Activated CD8-positive, alpha-beta memory T cell treated with anti-CD3 and anti-CD28 coated beads for 36 hours (primary cell): ENCODE measurements at regions not wholly inside any gene's neighbourhood (a gene's known extent, or its start where the extent isn't known, plus 50 kb on each side); places are given as distances from the start of the nearest gene placed in this dataset.
"Not testable (repeated sequence)": the region's sequence is repeated elsewhere in the genome, so short reads cannot be mapped to it uniquely, and the experiment has no call there.

Experiments used
- CTCF ChIA-PET: fragments of 350-600 bp; sonication (Branson Sonifier 250); formaldehyde crosslinking; loops from one replicate; lab custom pipeline; 2021; ENCODE audit warnings: antibody characterized with exemption; lab: Charles Lee
- POLR2A ChIA-PET: fragments of 350-600 bp; sonication (Branson Sonifier 250); formaldehyde crosslinking; loops from one replicate; lab custom pipeline; 2021; ENCODE audit warnings: antibody characterized with exemption; lab: Charles Lee

DNA sequence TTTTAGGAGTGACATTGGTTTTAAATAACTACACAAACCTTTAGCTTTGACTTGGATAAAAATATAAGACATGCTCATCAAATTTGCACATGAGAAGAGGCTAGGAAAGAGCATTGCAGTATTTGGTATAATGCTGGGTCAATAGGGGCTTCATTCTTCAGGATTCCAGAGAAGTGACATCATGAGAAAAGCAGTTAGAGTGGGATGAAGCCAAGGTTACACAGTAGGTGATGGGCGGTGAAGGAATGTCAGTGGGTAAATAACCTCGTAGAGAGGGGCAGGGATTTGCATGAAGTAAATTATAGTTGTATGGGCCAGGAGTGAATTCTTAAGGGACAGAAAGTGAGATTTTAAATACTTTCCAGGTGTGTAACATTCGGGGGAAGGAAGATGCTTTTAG lies 216.2 kb downstream of the RFPL4B start:
- ChIA-PET POLR2A (no interaction called here), CTCF (no interaction called here)

DNA sequence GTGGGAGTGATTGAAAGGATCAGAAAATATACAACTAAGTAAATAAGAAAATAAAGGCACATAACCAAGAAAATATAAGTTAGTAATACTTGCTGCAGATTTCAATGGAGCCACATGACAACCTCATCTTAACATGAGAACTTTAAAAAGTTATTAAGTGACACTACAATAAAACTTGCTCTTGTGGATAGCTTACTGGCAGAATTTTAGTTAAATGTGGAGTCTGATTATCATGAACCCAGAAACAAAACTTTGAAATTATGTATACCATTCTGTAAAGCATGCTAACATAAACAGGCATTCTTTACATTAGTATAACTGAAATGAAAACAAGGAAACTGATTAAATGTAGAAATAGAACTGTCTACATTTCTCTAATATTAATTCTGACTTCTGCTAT lies 220.9 kb downstream of the RFPL4B start:
- ChIA-PET CTCF (no interaction called here), POLR2A (no interaction called here)

DNA sequence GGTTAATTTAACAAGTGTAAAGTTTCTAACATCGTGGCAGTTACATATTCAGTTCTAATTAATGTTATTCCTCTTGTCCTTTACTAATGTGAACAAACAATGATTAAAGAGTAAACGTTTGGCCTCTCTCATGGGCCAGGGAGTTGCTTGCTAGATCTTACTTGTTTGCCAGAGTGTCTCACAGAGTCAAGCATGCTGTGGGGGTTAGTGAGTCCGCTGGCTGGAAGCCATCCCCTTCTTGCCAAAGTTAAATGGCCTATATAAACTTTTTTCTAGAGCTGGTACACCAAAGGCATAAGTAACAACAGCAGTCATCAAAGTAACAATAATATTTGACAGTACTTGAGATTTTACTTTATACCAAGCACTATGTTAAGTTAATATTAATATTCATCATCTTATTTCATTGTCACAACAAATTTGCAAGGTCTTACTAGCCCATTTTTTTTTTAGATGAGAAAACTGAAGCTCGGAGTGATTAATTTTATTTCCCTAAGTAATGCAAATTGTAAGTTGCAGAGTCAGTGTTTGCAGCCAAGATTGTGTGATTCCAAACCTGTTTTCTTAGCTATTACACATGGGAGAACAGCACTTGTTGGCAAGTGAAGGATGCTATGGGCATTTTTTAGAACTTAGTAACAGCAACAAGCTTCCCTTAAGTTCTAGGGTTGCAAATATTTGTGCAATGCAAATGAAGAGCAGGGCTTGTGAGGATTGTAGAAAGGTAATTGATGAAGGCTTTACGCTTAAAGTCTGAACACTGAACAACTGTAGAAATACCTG lies 224.5 kb downstream of the RFPL4B start:
- CTCF ChIA-PET: no interaction called here

DNA sequence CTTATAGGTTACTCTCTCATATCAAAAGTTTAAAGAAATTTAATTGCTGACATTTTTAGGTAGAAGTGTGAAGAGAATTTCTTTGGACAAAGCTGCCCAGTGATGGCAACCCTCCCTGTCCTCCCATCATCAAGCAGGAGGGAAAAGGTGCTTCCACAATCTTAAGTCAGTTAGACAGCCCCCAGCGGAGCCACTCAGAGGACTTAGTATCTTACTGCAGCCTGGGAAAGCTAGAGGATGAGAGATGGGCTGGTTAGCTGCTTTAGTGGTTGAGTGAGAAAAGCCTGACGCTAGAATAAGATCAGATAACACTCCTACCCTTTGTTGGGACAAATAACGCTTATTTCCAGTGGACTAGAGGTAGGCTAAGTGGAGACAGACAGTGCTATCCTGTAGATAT lies 227.1 kb downstream of the RFPL4B start:
- POLR2A ChIA-PET: no interaction called here

More for the DNA sequence above, 224.5 kb downstream of the RFPL4B start:
- POLR2A ChIA-PET: interaction anchor here (0.6 kb wide), 1 partner anchor 842 kb away, joined by 3 read pairs; no protein-coding TSS in a partner anchor

DNA sequence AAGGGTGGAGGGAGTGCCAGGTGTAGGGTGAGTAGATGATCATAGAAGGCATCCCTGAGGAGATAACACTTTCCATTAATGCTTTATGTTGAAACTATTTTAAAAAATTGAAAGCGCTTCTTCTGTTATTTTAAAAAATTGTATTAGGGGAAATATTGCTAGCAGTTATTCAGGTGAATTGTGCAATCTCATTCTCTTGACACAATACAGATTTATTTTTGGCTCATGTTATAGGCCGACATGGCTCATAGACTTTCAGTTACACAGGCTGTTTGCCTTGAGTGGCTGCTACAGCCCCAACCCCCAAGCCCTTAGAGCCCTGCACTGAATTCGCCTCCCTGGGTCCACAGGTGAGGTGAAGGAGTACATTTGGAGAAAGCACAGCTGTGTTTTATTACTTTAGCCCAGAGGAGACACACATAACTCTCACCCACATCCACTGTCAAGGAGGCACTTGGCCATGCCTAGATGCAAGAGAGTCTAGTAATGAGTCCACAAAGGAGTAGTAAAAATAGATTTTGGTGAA lies 228.2 kb downstream of the RFPL4B start:
- ChIA-PET CTCF (interaction anchor here (1.6 kb wide), 1 partner anchor 15 kb away, joined by 4 read pairs; no protein-coding TSS in a partner anchor), POLR2A (no interaction called here)

More for the DNA sequence above, 227.1 kb downstream of the RFPL4B start:
- CTCF ChIA-PET: interaction anchor here (0.6 to 1.6 kb wide), 2 partner anchors 16 to 556 kb away, joined by 4 read pairs; no protein-coding TSS in a partner anchor

DNA sequence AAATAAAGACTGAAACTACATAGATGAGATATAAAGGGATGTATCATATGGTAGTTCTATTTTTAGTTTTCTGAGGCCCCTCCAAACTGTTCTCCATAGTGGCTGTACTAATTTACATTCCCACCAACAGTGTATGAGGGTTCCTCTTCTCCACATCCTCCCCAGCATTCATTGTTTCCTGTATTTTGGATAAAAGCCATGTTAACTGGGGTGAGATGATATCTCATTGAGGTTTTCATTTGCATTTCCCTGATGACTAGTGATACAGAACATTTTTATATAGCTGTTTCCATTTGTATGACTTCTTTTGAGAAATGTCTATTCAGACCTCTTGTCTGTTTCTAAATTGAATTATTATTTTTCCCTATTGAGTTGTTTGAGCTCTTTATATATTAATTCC lies 229.3 kb downstream of the RFPL4B start:
- ChIA-PET CTCF (no interaction called here), POLR2A (no interaction called here)

DNA sequence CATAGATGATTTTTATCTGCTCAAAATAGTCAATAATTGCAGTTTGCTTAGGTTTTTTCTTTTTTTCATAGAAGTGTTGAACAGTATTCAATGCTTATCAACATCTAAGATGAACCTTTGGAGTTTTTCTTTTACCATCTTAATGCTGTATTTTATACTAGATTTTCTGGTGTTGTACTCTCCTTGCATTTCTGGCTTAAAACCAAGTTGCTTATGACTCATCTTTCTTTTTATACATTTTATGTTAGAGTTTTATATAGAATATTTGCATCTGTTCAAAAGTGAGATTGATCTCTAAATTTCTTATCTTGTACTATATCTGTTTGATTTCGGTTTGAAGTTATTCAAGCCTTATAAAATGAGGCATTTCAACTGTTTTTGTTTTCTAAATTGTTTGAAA lies 232.5 kb downstream of the RFPL4B start:
- CTCF ChIA-PET: no interaction called here
- POLR2A ChIA-PET: no interaction called here

DNA sequence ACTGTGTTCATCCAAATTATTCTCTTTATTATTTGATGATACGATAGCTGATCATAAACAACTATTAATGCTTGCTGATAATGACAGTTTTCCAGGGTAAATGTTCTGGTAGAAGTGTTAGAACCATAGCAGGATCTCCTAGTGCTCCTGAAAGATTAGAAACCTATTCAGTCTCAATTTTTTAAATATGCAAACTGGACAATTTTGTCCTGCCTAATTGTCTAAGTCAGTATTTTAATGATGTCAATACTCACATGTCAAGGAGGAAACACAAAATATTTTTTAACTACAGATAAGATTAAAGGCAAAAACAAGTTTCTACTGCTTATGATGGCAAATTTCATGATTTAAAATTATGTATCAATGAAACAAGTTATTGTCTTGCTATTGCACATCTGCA lies 233.9 kb downstream of the RFPL4B start:
- ChIA-PET CTCF (no interaction called here), POLR2A (no interaction called here)

DNA sequence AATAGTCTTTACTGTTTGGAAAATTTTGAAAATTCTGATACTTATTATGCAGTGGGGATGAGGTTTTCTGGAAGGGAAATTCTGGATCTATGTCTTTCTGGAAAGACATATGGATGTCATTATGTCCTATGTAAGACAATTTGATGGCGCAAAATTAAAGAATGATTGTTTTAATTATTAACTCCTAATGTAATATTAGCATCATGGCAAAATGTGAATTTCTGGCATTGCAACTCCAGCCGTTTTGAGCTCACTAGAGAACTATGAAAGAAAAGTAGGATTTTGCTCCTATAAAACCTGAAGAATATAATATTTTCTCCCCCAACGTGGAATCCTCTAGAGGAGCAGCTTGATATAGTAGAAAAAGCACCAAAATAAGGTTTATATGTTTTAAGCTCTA lies 243.2 kb downstream of the RFPL4B start:
- ChIA-PET POLR2A (no interaction called here), CTCF (interaction anchor here (1.0 kb wide), 1 partner anchor 15 kb away, joined by 4 read pairs; no protein-coding TSS in a partner anchor)

DNA sequence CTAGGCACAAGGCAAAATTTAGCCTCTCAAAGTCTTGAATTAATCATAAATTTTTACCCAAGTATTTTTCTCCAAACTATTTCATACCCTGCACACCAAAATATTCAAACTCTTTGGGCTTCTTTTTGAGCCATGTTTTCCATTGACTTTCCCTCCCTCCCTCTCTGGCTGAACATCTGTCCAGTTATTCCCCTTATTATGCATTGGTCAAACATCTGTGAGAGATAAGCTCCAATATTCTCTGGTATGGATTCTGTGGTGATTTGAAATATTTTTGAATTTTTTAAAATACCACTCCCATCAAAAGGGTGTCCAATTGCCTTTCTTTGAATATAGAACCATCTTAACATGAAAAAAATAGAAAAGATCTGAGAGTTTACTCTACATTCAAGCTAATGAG lies 244.2 kb downstream of the RFPL4B start:
- ChIA-PET POLR2A (no interaction called here), CTCF (interaction anchor here (0.6 kb wide), 1 partner anchor 1231 kb away, joined by 4 read pairs; no protein-coding TSS in a partner anchor)

DNA sequence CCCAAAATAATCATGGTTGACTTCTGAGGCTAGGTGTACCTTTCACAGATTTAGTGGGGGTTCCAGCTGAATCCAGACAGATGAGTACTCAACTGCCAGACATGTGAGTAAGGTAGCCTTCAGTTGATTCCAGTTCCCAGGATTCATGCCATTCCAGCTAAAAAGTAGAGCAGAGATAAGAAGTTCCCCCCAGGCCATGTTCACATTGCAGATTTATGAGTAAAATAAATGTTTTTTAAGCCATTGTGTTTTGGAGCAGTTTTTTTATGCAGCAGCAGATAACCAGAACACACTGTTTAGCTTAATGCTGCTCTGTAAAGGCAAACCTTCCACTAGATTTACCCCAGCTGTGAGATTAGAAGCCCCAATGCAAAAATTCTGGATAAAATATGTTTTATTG lies 245.0 kb downstream of the RFPL4B start:
- POLR2A ChIA-PET: no interaction called here
- CTCF ChIA-PET: no interaction called here

DNA sequence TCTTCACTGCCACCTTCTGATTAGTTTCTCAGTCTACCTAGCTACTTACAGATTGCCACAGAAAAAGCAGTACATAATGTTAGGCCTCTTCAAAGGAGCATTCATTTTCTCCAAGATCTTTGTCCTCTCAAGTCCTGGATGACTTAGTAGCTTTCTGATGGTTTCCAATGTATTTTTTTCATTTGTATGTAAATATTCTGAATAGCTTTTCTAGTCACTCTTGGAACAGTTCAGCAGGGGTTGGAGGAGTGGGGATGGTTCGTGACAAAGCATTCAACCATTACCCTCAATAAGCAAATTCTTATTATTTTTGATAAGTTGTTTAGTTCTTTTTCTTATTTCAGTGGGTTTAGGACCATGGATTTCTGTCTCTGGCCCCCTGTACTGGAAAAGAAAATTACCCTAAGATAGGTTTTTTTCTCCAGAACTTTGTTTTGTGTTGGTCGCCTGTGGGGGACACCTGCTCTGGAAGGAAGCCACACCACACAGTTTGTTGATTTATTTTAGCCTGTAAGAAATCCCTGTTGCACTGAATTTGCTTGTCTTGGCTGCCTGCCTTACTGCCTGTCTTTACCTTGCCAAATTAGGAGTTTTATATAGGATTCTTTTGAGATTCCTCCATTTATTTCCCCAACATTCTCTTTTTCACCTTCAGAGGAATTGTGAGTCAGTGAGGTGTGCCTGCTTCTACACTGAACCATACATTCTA lies 247.9 kb downstream of the RFPL4B start:
- POLR2A ChIA-PET: no interaction called here
- CTCF ChIA-PET: no interaction called here

DNA sequence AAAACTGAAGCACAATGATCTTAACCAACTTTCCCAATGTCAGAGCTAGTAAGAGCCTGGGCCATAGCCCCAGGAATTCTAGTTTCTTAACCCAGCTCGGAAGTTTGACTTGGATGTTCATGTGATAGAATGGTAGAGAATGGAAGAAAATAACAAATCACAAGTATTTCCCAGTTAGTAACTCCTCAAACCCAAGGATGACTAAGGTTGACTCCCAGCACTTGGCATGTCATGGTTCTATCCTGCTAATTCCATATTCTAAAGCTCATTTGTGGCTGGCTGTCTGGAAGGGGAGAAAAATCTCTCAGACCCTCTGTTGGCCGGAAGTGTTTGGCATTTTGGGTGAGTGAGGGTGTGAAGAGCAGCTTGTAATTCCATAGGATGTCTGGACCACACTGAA lies 248.7 kb downstream of the RFPL4B start:
- CTCF ChIA-PET: no interaction called here
- POLR2A ChIA-PET: no interaction called here

DNA sequence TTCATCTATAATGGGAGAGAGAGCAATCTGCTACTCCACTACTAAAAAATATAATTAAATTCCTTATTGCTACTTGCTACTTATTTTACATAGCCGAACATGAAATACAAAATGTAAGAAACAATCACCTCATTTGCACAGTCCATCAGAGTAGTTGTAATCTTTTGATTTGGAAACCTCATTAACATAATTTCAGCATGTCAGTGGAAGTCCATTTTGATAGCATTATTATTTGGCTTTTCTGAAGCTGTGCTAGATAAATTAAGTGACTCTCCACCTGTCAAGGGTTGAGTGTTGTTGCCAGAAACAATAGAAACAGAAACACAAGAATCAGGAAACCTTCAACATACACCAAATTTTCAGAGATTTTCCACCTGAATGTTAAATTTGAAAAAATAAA lies 250.0 kb downstream of the RFPL4B start:
- POLR2A ChIA-PET: no interaction called here
- CTCF ChIA-PET: no interaction called here

DNA sequence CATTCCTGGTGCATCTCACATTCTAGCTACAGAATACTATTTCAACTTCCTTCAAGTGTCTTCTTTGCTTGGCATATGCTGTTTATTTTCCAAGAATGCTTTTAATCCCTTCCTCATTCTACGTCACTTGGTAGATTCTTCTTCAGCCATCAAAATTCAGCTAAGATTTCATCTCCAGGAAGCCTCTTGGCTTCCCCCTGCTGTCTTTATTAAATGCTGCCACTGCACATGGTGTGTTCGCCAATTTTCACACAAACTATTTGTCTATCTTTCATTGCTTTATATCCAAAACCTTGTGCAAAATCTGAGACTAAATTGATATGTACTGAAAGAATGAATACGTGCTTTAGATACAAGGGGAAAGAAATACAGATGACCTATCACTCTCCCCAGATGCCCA lies 253.0 kb downstream of the RFPL4B start:
- CTCF ChIA-PET: no interaction called here
- POLR2A ChIA-PET: no interaction called here

DNA sequence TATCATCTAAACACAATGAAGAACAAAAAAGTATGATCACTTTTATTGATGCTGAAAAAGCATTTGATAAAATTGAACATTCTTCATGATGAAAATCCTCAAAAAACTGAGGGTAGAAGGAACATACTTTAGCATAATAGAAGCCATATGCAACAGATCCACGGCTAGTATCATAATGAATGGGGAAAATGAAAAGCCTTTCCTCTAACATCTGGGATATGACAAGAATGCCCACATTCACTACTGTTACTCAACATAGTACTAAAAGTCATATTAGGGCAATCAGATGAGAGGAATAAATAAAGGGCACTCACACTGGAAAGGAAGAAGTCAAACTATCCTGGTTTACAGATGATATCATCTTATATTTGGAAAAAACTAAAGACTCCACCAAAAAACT lies 256.6 kb downstream of the RFPL4B start:
- ChIA-PET POLR2A (no interaction called here), CTCF (no interaction called here)

DNA sequence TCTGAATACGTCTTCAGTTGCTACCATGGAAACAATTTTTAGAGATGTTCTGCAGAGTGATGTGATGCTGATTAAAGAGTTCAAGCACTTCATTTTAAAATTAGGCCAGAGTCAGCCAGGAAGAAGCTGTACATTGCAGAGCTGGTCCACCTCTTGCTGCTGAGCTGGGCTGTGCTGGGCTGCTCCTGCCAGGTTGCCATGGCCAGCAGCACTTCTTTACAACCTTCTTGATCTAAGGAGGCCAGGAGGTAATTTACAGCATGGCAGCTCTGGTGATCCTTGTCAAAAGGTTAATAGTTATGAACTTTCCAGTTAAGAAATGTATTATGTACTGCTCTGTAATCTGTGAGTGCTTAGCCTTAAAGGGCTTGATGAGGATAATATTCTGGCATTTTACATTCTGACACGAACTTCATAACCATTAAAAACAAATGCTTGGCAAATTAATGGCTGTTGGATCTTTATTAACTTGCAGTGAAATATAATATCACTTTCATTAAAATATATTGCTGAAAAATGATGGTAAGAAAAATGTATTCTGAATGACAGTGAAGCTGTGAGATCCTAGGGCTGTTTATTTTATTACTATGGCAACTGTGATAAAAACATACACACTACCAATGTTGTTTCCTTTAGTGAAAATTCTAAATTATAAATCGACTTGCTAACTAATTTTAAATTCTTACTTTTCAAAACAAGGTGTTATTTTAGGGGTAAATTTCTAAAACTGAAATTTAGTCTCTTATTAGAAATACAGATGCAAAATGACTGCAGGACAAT lies 259.7 kb downstream of the RFPL4B start:
- POLR2A ChIA-PET: no interaction called here

DNA sequence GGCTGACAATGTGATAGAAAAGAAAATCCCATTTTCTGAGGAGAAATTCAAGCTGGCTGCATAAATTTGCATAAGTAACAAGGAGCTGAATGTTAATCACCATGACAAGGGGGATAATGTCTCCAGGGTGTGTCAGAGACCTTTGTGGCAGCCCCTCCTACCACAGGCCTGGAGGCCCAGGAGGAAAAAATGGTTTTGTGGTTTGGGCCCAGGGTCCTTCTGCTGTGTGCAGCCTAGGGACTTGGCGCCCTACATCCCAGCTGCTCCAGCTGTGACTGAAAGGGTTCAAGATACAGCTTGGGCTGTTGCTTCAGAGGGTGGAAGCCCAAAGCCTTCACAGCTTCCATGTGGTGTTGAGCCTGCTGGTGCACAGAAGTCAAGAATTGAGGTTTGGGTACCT lies 261.8 kb downstream of the RFPL4B start:
- CTCF ChIA-PET: interaction anchor here (0.6 kb wide), 1 partner anchor 22 kb away, joined by 3 read pairs; no protein-coding TSS in a partner anchor

More for the DNA sequence above, 259.7 kb downstream of the RFPL4B start:
- CTCF ChIA-PET: no interaction called here

DNA sequence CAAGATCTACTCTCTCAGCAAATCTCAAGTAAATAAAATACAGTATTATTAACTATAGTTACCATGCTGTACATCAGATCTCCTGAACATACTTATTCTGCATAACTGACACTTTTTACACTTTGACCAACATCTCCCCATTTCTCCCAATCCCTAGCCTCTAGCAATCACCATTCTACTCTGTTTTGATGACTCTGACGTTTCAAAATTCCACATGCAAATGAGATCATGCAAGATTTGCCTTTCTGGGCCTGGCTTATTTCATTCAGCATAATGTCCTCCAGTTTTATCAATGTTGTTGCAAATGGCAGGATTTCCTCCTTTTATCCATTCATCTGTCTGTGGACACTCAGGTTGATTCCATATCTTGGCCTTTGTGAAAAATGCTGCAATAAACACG lies 266.3 kb downstream of the RFPL4B start:
- POLR2A ChIA-PET: no interaction called here
- CTCF ChIA-PET: no interaction called here

More for the DNA sequence above, 261.8 kb downstream of the RFPL4B start:
- POLR2A ChIA-PET: not testable (repeated sequence)

DNA sequence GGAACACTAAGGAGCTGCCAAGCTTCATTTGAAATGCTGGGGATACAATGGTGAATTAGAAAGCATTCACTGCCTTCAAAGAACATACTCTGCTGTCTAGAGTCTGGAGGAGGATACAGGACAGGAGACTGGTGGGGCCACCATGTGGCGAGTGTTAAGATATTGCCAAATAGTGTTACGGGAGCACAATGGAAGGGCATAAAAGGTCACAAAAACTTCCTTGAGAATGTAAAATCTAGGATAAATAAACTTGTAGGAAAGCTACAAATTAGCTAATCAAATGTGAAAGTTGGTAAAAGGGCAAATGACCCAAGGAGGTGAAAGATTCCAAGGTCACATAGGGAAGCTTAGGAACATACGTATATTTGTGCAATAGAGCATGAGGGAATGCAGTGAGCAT lies 271.7 kb downstream of the RFPL4B start:
- CTCF ChIA-PET: no interaction called here

More for the DNA sequence above, 271.7 kb downstream of the RFPL4B start:
- POLR2A ChIA-PET: no interaction called here
